HEK293 (cell line): ENCODE measurements at regions not wholly inside any gene's neighbourhood (a gene's known extent, or its start where the extent isn't known, plus 50 kb on each side); places are given as distances from the start of the nearest gene placed in this dataset.
A peak's percentile ranks its signal among the peaks of the same experiment; 100 is the strongest.

Source experiments
- CTCF ChIA-PET: fragments of 350-600 bp; formaldehyde crosslinking; extraction: SDS; loops from one replicate; lab custom pipeline; 2021; ENCODE audit warnings: antibody characterized with exemption; lab: Yijun Ruan, JAX
- POLR2A ChIA-PET: fragments of 300-600 bp; formaldehyde crosslinking; extraction: SDS; loops from one replicate; lab custom pipeline; 2020; ENCODE audit warnings: antibody characterized with exemption, inconsistent platforms; lab: Yijun Ruan, JAX
- H3K27ac ChIP-seq: fragments of 200-500 bp; sonication (Bioruptor generic); 2 replicates; pipeline ENCODE4 v1.5.1; 2014; ENCODE audit warnings: low read depth, low read length, control low read depth, inconsistent platforms; ENCODE audit errors: extremely low read depth
- H3K36me3 ChIP-seq, 2 experiments: fragments of 200-500 bp in 1 of 2; sonication (Bioruptor generic) in 1 of 2; 1 replicate in 1 of 2; 2 replicates in 1 of 2; pipeline ENCODE4 v1.5.1; 2014 to 2017; ENCODE audit warnings: inconsistent platforms in 2 of 2, low read length in 2 of 2; ENCODE audit not compliant: control insufficient read depth in 2 of 2, insufficient read depth in 1 of 2
- H3K4me1 ChIP-seq: fragments of 200-500 bp; sonication (Bioruptor generic); 2 replicates; pipeline ENCODE4 v1.5.1; 2014; ENCODE audit warnings: mild to moderate bottlenecking, low read length, inconsistent platforms; ENCODE audit not compliant: control insufficient read depth, insufficient read depth
- H3K4me3 ChIP-seq: 2 replicates; pipeline ENCODE4 v1.5.1; 2011; ENCODE audit warnings: low read depth, mild to moderate bottlenecking, control low read depth, low read length, moderate library complexity
- H3K9me3 ChIP-seq: fragments of 200-500 bp; sonication (Bioruptor generic); 2 replicates; pipeline ENCODE4 v1.5.1; 2014; ENCODE audit warnings: low read depth, low read length, inconsistent platforms; ENCODE audit not compliant: control insufficient read depth, insufficient read depth
- ATF2 ChIP-seq: fragments of 450-650 bp; formaldehyde crosslinking; IDR thresholded peaks from 2 replicates; pipeline ENCODE4 v1.5.1; 2016; ENCODE audit warnings: missing biosample characterization, missing genetic modification characterization, low read depth
- MZF1 ChIP-seq: fragments of 450-650 bp; formaldehyde crosslinking; IDR thresholded peaks from 2 replicates; pipeline ENCODE4 v1.5.1; 2017; ENCODE audit warnings: missing biosample characterization, missing genetic modification characterization, borderline replicate concordance
- PRDM2 ChIP-seq: fragments of 450-650 bp; formaldehyde crosslinking; IDR thresholded peaks from 2 replicates; pipeline ENCODE4 v1.5.1; 2016; ENCODE audit warnings: missing biosample characterization, missing genetic modification characterization, borderline replicate concordance
- YY1 ChIP-seq: fragments of 450-650 bp; formaldehyde crosslinking; IDR thresholded peaks from 2 replicates; pipeline ENCODE4 v1.5.1; 2018; ENCODE audit warnings: missing biosample characterization, missing genetic modification characterization
- ZBTB10 ChIP-seq: fragments of 450-650 bp; formaldehyde crosslinking; IDR thresholded peaks from 2 replicates; pipeline ENCODE4 v1.5.1; 2016; ENCODE audit warnings: missing biosample characterization, missing genetic modification characterization
- ZBTB17 ChIP-seq: fragments of 450-650 bp; formaldehyde crosslinking; IDR thresholded peaks from 2 replicates; pipeline ENCODE4 v1.5.1; 2016; ENCODE audit warnings: missing biosample characterization, missing genetic modification characterization
- ZBTB49 ChIP-seq: fragments of 450-650 bp; formaldehyde crosslinking; IDR thresholded peaks from 2 replicates; pipeline ENCODE4 v1.5.1; 2016; ENCODE audit warnings: missing biosample characterization, missing genetic modification characterization, low read depth
- ZNF114 ChIP-seq: fragments of 450-650 bp; formaldehyde crosslinking; IDR thresholded peaks from 2 replicates; pipeline ENCODE4 v1.5.0; 2017; ENCODE audit warnings: missing biosample characterization, missing genetic modification characterization
- ZNF132 ChIP-seq: fragments of 450-650 bp; formaldehyde crosslinking; IDR thresholded peaks from 2 replicates; pipeline ENCODE4 v1.5.1; 2017; ENCODE audit warnings: missing biosample characterization, missing genetic modification characterization, borderline replicate concordance
- ZNF146 ChIP-seq: fragments of 450-650 bp; formaldehyde crosslinking; IDR thresholded peaks from 2 replicates; pipeline ENCODE4 v1.5.1; 2016; ENCODE audit warnings: missing biosample characterization, missing genetic modification characterization
- ZNF174 ChIP-seq: fragments of 450-650 bp; formaldehyde crosslinking; IDR thresholded peaks from 2 replicates; pipeline ENCODE4 v1.5.0; 2017; ENCODE audit warnings: missing biosample characterization, mild to moderate bottlenecking, missing genetic modification characterization
- ZNF335 ChIP-seq: fragments of 450-650 bp; formaldehyde crosslinking; conservative IDR thresholded peaks from 2 replicates; pipeline ENCODE4 v1.5.1; 2016; ENCODE audit warnings: missing biosample characterization, missing genetic modification characterization
- ZNF416 ChIP-seq: fragments of 450-650 bp; formaldehyde crosslinking; IDR thresholded peaks from 2 replicates; pipeline ENCODE4 v1.5.1; 2016; ENCODE audit warnings: missing biosample characterization, missing genetic modification characterization
- ZNF501 ChIP-seq: fragments of 450-650 bp; formaldehyde crosslinking; IDR thresholded peaks from 2 replicates; pipeline ENCODE4 v1.5.1; 2016; ENCODE audit warnings: missing biosample characterization, missing genetic modification characterization
- ZNF548 ChIP-seq: fragments of 450-650 bp; formaldehyde crosslinking; IDR thresholded peaks from 2 replicates; pipeline ENCODE4 v1.5.1; 2016; ENCODE audit warnings: missing biosample characterization, missing genetic modification characterization
- ZNF654 ChIP-seq: fragments of 450-650 bp; formaldehyde crosslinking; IDR thresholded peaks from 2 replicates; pipeline ENCODE4 v1.5.1; 2016; ENCODE audit warnings: low read depth, missing biosample characterization, missing genetic modification characterization
- ZNF704 ChIP-seq: fragments of 450-650 bp; formaldehyde crosslinking; IDR thresholded peaks from 2 replicates; pipeline ENCODE4 v1.5.1; 2016; ENCODE audit warnings: missing biosample characterization, missing genetic modification characterization

GRCh38 chr3:178043084-178043483 lies 493.2 kb upstream of the KCNMB2 start:
- no peak for TF ChIP-seq ZNF704 (tag by site-specific recombination)
- no peak for TF ChIP-seq ZBTB10 (tag by site-specific recombination)
- no peak for TF ChIP-seq ZNF335 (tag by site-specific recombination)
- no peak for TF ChIP-seq ZNF548
- TF ChIP-seq ZBTB49 (tag by site-specific recombination), result no peak
- TF ChIP-seq ZNF114 (tag by site-specific recombination), result no peak
- TF ChIP-seq ZNF174 (tag by site-specific recombination), result no peak
- no peak for TF ChIP-seq ZNF654 (tag by site-specific recombination)
- no peak for TF ChIP-seq PRDM2
- TF ChIP-seq YY1 (tag by site-specific recombination), result no peak
- TF ChIP-seq ZNF501 (tag by site-specific recombination), result no peak
- no peak for TF ChIP-seq MZF1 (tag by site-specific recombination)
- TF ChIP-seq ZNF132 (tag by site-specific recombination), result no peak
- TF ChIP-seq ZNF416, result no peak
- Histone ChIP-seq H3K4me1 (no peaks in the 10 kb centered on the region), H3K27ac (no peak overlapping the region), H3K4me3 (no peak overlapping the region), H3K36me3 (no peaks in the 10 kb centered on the region), H3K9me3 (no peaks in the 10 kb centered on the region)
- CTCF ChIA-PET, result no interaction called here
- POLR2A ChIA-PET, result no interaction called here

- no peak overlapping the region for H3K4me3 ChIP-seq
- no peaks in the 10 kb centered on the region for H3K36me3 ChIP-seq
- H3K4me1 ChIP-seq, result no peaks in the 10 kb centered on the region
- CTCF ChIA-PET, result no interaction called here
- POLR2A ChIA-PET, result no interaction called here
- H3K27ac ChIP-seq, result no peak overlapping the region
- no peaks in the 10 kb centered on the region for H3K9me3 ChIP-seq
- 0 out of 2 replicates have a peak, but pooled peaks have one; percentile 19 for TF ChIP-seq ZNF146 (tag by site-specific recombination)
- no peak for TF ChIP-seq ZBTB17 (tag by site-specific recombination)
- no peak for TF ChIP-seq ATF2 (tag by site-specific recombination)
Measured at GRCh38 chr3:178044320-178044719, 491.9 kb upstream of the KCNMB2 start.
